T-helper 17 cell (primary cell): ENCODE measurements at regions not wholly inside any gene's neighbourhood (a gene's known extent, or its start where the extent isn't known, plus 50 kb on each side); places are given as distances from the start of the nearest gene placed in this dataset.

Source experiments
- ATAC-seq: fragments of 150-1000 bp; cut with Tn5 transposase; 2 replicates; pipeline ENCODE4 v1.10.0; 2021; ENCODE audit warnings: mild to moderate bottlenecking, moderate library complexity
- DNase-seq, 3 donors: peaks; one replicate each; pipeline versions ENCODE4 v3.0.0 to v3.0.0-alpha.2; 2020 to 2021
- H3K9me3 ChIP-seq: one replicate; pipeline ENCODE4 v1.7.0; 2013; ENCODE audit warnings: low read length, mild to moderate bottlenecking; ENCODE audit not compliant: control insufficient read depth, poor library complexity, severe bottlenecking
- H3K27ac Mint-ChIP-seq: one replicate; pipeline ENCODE4 v1.8.0; 2022; ENCODE audit warnings: mild to moderate bottlenecking, moderate library complexity, mixed read lengths
- H3K27me3 Mint-ChIP-seq: one replicate; pipeline ENCODE4 v1.8.0; 2022; ENCODE audit warnings: mixed read lengths
- H3K36me3 Mint-ChIP-seq: one replicate; pipeline ENCODE4 v1.8.0; 2022; ENCODE audit warnings: low read depth, mixed read lengths
- H3K4me1 Mint-ChIP-seq: one replicate; pipeline ENCODE4 v1.8.0; 2022; ENCODE audit warnings: mild to moderate bottlenecking, mixed read lengths
- H3K4me3 Mint-ChIP-seq: one replicate; pipeline ENCODE4 v1.8.0; 2022; ENCODE audit warnings: mild to moderate bottlenecking, moderate library complexity, mixed read lengths

DNA sequence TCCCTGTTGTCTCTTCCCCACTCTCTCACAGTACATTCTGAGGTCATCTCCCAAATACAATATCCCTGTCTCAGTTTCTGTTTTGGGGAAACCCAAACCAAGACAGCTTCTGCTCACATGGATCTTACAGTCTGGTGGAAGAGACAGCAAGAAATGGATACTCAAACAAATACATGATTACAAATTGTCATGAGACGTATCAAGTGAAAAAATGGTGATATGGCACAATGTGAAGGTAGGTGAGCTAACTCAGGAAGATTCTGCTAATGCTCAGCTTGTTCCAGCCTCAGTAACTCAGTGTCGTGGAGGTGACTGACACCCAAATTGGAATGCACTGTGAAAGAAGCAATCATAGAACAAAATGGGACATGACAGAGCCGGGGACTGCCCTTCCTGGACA, 68.3 kb downstream of the CHST1 start:
- DNase-seq, result no peak
- Mint-ChIP-seq H3K27me3 (peaks cover 40% of the 10 kb centered on the region), H3K36me3 (no peaks in the 10 kb centered on the region), H3K27ac (no peak overlapping the region), H3K4me3 (no peak overlapping the region), H3K4me1 (no peaks in the 10 kb centered on the region)
- H3K9me3 ChIP-seq, result no peaks in the 10 kb centered on the region
- ATAC-seq, result no peak

DNA sequence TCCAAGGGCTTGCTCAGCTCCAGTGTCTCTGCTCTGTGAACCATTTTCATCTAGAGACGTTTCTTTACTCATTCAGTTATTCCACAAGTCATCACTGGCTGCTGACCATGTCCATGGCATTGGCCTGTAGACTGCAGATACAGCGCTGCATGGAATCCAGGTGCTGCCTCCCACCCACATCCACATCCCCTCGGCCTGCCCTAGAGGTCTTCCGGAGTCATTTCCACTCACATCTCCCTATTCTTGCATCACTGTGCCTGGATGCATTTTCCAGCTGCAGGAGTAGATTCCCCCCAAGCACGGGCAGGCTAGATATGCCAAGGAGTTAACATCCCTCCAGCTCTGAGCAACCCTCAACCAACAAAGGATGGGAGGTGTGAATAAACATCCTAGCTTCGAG, 68.9 kb downstream of the CHST1 start:
- Mint-ChIP-seq H3K36me3 (no peaks in the 10 kb centered on the region), H3K4me3 (no peak overlapping the region), H3K27ac (no peak overlapping the region), H3K4me1 (no peaks in the 10 kb centered on the region), H3K27me3 (peaks cover 43% of the 10 kb centered on the region)
- ATAC-seq, result no peak
- H3K9me3 ChIP-seq, result no peaks in the 10 kb centered on the region
- DNase-seq, result no peak

DNA sequence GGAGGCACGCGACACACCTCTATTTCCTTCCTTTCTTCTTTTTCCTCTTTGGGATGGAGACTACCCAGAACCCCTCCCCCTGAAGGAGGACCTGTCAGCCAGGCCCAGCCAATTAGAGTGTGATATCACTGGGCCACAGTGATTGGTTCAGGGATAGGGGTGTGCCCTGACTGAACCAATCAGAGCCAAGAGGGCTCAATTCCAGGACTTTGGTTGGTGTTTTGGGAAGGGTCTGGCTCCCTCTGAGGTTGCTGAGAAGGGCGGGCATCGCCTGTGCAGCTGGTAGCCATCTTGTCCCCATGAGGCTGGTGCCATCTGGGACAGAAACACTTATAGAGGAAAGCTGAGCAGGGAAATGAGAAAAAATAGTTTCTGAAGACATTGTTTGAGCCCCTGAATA, 71.4 kb downstream of the CHST1 start:
- ATAC-seq, result no peak
- no peak overlapping the region for H3K27ac Mint-ChIP-seq
- H3K36me3 Mint-ChIP-seq, result no peaks in the 10 kb centered on the region
- H3K9me3 ChIP-seq, result no peaks in the 10 kb centered on the region
- H3K27me3 Mint-ChIP-seq, result peaks cover 47% of the 10 kb centered on the region
- no peak overlapping the region for H3K4me3 Mint-ChIP-seq
- no peak for DNase-seq
- no peaks in the 10 kb centered on the region for H3K4me1 Mint-ChIP-seq

DNA sequence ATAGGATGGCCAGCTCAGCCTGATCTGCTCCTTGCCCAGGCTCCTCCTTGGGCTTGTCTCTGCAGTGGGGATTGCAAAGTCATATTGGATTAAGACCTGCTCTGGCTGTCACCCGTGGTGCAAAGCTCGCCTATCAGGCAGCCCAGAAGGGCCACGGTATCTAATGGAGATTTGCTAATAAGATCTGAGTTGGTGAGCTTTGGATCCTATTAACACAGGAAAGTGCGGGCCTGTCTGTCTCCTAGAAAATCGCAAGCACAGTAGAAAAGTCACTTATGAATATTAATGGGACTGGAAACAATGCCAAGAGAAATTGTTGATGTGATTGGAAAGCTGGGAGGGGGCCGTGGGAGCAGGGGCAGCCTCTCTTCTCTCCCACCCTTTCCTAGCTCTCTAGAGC, 72.8 kb downstream of the CHST1 start:
- DNase-seq (no peak), ATAC-seq (no peak)
- H3K27me3 Mint-ChIP-seq, result peaks cover 51% of the 10 kb centered on the region
- H3K36me3 Mint-ChIP-seq, result no peaks in the 10 kb centered on the region
- H3K4me3 Mint-ChIP-seq, result no peak overlapping the region
- H3K9me3 ChIP-seq, result no peaks in the 10 kb centered on the region
- H3K4me1 Mint-ChIP-seq, result no peaks in the 10 kb centered on the region
- H3K27ac Mint-ChIP-seq, result no peak overlapping the region

DNA sequence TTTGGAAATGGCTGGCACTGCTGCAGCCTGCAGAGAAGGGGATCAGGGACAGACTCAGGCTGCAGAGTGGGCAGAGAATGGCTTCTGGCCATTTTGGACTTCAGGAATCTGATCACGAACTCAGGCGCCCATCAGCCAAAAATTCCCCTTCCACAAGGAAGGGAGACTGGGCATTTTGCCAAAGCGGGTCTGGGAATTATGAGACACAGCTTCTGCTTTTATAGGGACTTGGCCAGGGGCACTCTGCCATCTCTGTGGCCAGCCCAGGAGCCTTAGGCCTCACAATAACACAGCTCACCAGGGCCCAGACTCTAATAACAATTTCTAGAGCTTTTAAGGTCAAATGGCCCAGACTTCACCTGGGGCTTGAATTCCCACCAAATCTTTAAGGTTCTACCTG, 74.7 kb downstream of the CHST1 start:
- no peaks in the 10 kb centered on the region for H3K4me1 Mint-ChIP-seq
- H3K4me3 Mint-ChIP-seq, result no peak overlapping the region
- no peaks in the 10 kb centered on the region for H3K36me3 Mint-ChIP-seq
- no peaks in the 10 kb centered on the region for H3K9me3 ChIP-seq
- H3K27me3 Mint-ChIP-seq, result peaks cover 59% of the 10 kb centered on the region
- DNase-seq, result no peak
- no peak for ATAC-seq
- H3K27ac Mint-ChIP-seq, result no peak overlapping the region

DNA sequence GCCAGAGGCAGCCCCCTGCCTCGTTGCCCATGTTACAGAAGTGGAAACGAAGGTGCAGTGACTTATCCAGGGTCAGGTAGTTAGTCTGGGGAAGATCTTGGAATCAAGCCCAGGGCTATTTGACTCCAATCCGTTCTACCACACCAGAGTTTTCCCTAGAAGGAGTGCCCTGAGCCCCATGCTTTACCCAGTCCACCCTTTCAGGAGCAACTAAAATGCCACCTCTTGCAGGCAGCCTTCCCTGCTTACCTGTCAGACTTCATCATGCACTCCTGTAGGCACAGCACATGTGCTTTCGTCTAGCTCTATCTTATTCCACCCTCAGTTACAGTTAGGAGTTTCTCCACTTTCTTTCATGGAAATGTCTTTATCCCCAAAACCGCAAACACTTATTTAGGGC, 80.2 kb downstream of the CHST1 start:
- Mint-ChIP-seq H3K27me3 (peaks cover 70% of the 10 kb centered on the region), H3K4me1 (no peaks in the 10 kb centered on the region), H3K36me3 (peaks cover 3% of the 10 kb centered on the region), H3K27ac (no peak overlapping the region), H3K4me3 (no peak overlapping the region)
- DNase-seq, result no peak
- no peaks in the 10 kb centered on the region for H3K9me3 ChIP-seq
- no peak for ATAC-seq

DNA sequence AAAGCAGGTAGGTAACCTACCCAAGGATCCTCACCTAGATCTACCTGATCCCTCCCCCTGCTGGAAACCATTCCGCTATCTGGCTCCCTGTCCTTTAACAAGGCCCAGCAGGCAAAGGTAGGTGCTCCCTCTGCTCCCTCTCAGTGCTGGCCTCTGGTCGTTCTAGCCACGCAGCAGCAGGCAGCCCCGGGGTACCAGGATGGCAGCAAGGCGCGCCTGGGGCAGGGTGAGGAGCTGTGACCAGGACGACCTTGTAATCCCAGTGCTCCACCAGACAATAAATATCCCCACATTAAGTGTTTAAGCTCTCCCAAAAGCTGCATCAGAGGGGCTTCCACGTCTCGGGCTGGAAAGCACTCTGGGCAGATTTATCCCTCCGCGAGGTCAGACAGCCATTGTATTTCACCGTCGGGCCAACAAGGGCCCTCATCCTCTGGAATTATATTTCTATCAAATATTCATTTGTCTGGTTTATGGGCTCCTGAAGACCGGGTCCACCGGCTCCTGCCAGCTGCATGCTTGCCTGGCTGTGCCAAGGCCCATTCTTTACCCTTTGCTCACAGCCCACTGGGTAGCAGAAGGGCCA, 81.3 kb downstream of the CHST1 start:
- no peaks in the 10 kb centered on the region for H3K4me1 Mint-ChIP-seq
- no peak overlapping the region for H3K4me3 Mint-ChIP-seq
- DNase-seq (no peak), ATAC-seq (no peak)
- peaks cover 81% of the 10 kb centered on the region for H3K27me3 Mint-ChIP-seq
- H3K36me3 Mint-ChIP-seq, result peaks cover 3% of the 10 kb centered on the region
- H3K9me3 ChIP-seq, result no peaks in the 10 kb centered on the region
- H3K27ac Mint-ChIP-seq, result no peak overlapping the region

DNA sequence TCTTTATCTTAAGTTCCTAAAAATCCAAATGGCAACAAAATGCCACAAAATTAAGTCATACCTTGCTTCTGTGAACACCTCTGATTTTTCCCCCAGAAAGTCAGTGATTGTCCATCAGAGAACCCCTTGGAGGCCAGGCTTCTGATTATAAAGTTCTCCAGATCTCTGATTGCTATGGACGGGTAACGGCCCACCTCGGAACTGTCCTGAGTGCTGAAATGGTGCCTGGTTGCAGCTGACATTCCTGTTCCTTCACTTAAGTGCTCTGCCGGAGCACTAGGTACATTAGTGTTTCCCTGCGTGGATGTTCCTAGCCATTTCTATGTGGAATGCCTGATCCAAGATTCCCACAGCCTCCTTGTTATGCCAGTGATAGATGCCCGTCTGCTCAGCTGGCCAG, 85.0 kb downstream of the CHST1 start:
- no peak for ATAC-seq
- H3K9me3 ChIP-seq, result no peaks in the 10 kb centered on the region
- Mint-ChIP-seq H3K4me3 (no peak overlapping the region), H3K27me3 (peaks cover 76% of the 10 kb centered on the region), H3K4me1 (no peaks in the 10 kb centered on the region), H3K36me3 (peaks cover 3% of the 10 kb centered on the region), H3K27ac (no peak overlapping the region)
- DNase-seq, result no peak

DNA sequence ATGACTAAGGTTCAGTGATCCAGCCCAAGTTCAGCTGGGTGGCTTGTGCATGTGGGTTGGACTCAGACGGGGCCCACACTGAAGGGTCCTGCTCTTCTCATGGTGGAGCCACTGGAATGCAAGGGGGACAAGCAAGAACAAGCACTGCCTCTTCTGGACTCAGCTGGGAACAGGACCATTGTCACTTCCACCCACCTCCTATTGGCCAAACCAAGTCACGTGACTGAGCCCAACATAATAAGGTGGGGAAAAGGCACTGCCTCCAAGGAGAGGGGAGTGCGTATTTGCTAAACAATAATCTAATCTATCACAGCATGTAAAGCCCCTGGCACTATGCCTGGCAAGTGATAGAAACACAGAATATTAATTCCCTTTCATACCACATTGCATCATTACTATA, 87.1 kb downstream of the CHST1 start:
- peaks cover 5% of the 10 kb centered on the region for H3K36me3 Mint-ChIP-seq
- H3K4me3 Mint-ChIP-seq, result no peak overlapping the region
- H3K27ac Mint-ChIP-seq, result no peak overlapping the region
- no peaks in the 10 kb centered on the region for H3K4me1 Mint-ChIP-seq
- no peak for ATAC-seq
- DNase-seq, result no peak
- H3K9me3 ChIP-seq, result no peaks in the 10 kb centered on the region
- peaks cover 73% of the 10 kb centered on the region for H3K27me3 Mint-ChIP-seq

DNA sequence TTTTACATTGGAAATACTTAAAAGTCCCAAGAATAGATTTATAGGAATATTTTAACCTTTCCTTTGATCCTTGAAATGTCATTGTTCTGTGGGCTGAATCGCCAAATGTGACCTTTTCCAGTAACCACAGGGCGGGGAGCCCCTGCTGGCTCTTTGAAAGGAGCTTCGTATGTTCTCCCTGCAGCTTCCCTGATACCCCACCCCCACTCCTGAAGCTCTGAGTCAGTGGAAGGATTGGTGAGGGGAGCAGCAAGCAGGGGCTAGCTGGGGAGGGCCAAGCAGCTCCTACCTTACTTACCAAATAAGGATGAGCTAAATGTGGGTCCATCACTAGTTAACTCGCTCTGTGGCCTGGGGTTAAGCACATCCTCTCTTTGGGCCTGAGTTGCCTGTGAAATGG, 87.7 kb downstream of the CHST1 start:
- no peak for DNase-seq
- no peaks in the 10 kb centered on the region for H3K4me1 Mint-ChIP-seq
- peaks cover 5% of the 10 kb centered on the region for H3K36me3 Mint-ChIP-seq
- no peak for ATAC-seq
- H3K27ac Mint-ChIP-seq, result no peak overlapping the region
- no peaks in the 10 kb centered on the region for H3K9me3 ChIP-seq
- H3K4me3 Mint-ChIP-seq, result no peak overlapping the region
- H3K27me3 Mint-ChIP-seq, result peaks cover 74% of the 10 kb centered on the region

DNA sequence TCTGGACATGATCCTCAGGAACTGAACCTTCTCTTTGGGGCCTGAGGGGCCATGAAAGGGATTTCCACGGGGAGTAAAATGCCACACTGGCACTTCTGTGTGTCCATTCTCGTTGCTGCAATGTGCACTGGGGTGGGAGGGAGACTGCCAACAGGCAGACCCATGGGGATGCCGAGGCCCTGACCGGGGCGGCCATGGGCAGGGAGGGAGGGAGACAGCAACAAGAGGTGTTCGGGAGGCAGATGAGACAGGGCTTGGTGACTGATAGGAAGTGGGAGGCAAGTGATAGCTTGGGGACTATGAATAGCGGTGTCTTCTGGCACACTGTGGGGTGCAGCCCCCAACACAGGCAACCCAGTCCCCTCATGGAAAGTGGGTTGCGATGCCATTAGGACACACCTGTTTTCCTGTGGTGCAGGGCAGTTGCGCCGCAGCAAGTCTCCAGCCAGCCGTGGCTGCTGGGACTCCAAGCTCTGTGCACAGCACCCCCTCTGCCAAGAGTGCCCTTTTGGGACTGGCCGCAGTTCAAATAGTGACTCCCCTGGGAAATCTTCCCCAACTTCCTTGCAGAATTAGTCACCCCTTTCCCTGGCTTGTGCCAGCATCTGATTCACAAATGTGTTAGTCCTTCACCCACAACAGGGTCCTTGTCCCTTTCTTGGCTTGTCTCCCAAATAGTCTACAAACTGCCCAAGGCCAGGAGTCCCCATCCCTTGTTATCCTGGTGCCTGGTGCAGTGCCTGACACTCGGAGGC, 88.8 kb downstream of the CHST1 start:
- H3K36me3 Mint-ChIP-seq, result peaks cover 2% of the 10 kb centered on the region
- H3K27me3 Mint-ChIP-seq, result peaks cover 71% of the 10 kb centered on the region
- no peaks in the 10 kb centered on the region for H3K4me1 Mint-ChIP-seq

DNA sequence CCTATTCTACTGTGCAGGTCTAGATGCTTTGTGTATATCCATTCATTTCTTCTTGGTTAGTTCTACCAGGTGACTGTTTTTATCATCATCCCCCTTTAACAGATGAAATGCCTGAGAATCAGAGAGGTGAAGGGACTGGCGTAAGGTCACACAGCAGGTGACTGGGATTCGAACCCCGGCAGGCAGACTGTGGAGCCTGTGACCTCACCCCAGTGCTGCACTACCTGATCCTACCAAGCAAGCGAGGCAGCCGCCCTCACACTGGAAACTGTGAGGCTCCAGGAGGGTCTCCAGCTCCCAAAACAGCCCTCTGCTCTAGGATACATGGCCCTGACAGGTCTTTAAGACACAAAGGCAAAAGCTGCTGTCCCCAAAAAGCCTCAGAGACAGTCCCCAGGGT, 91.7 kb downstream of the CHST1 start:
- H3K9me3 ChIP-seq, result no peaks in the 10 kb centered on the region
- H3K4me3 Mint-ChIP-seq, result no peak overlapping the region
- H3K4me1 Mint-ChIP-seq, result no peaks in the 10 kb centered on the region
- DNase-seq (no peak), ATAC-seq (no peak)
- H3K27ac Mint-ChIP-seq, result no peak overlapping the region
- peaks cover 56% of the 10 kb centered on the region for H3K27me3 Mint-ChIP-seq
- H3K36me3 Mint-ChIP-seq, result peaks cover 2% of the 10 kb centered on the region

More for the DNA sequence above, 88.8 kb downstream of the CHST1 start:
- no peak overlapping the region for H3K27ac Mint-ChIP-seq
- H3K4me3 Mint-ChIP-seq, result no peak overlapping the region
- H3K9me3 ChIP-seq, result no peaks in the 10 kb centered on the region
- DNase-seq (no peak), ATAC-seq (no peak)

DNA sequence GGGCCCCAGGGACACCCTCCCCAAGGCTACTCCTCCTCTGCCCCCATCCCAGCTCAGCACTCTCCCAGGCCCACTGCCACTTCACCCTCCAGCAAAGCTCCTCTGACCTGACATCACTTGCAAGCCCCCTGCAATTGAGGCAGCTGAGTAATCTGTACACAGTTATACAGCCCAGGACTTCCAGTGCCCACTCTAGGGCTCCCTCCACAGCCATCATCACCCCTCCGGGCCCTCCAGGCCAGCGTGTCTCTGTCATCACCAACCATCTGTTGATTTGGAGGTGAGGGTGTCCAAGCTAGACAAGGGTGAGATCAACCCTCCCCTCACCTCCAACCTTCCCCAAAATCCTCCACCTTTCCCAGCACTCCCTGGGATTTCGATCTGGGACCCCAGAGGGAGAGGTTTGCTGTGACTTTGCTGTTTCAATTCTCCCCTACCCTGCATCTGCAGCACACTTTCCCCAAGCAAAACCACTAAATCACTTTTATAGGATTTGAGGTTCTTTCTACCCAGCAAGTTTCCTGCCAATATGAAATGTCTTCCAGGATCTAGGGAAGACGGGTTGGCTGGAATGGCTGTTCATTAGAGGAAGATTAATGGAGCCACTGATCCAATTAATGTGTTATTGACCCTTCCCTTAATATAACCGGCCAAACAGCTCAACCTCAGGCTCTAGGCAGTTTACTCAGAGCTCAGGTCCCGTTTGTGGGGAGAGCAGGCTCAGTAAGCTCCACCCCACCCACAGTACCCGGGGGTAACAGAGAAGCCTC, 92.9 kb downstream of the CHST1 start:
- no peaks in the 10 kb centered on the region for H3K4me1 Mint-ChIP-seq

More for the DNA sequence above, 92.9 kb downstream of the CHST1 start:
- Mint-ChIP-seq H3K36me3 (peaks cover 2% of the 10 kb centered on the region), H3K4me3 (no peak overlapping the region), H3K27ac (no peak overlapping the region), H3K27me3 (peaks cover 55% of the 10 kb centered on the region)
- ATAC-seq, result no peak
- DNase-seq, result no peak
- no peaks in the 10 kb centered on the region for H3K9me3 ChIP-seq
